Stimulated activated naive CD8-positive, alpha-beta T cell treated with anti-CD3 and anti-CD28 coated beads, Interleukin-15, amount 100 ng/mL, for 72 hours (primary cell): ENCODE measurements at regions not wholly inside any gene's neighbourhood (a gene's known extent, or its start where the extent isn't known, plus 50 kb on each side); places are given as distances from the start of the nearest gene placed in this dataset.
A peak's percentile ranks its signal among the peaks of the same experiment; 100 is the strongest.

Source experiments
- ATAC-seq: fragments of 150-1000 bp; cut with Tn5 transposase; 2 replicates; pipeline ENCODE4 v1.10.0; 2021; ENCODE audit warnings: mild to moderate bottlenecking, moderate library complexity
- DNase-seq, 2 donors: peaks; one replicate each; pipeline ENCODE4 v3.0.0; 2021 to 2022
- H3K27ac Mint-ChIP-seq, 2 donors: one replicate each; pipeline ENCODE4 v1.8.0; 2022; ENCODE audit warnings: mild to moderate bottlenecking in 2 of 2, mixed read lengths in 2 of 2, moderate library complexity in 2 of 2
- H3K27me3 Mint-ChIP-seq: one replicate; pipeline ENCODE4 v1.8.0; 2022; ENCODE audit warnings: mixed read lengths
- H3K4me1 Mint-ChIP-seq: one replicate; pipeline ENCODE4 v1.8.0; 2022; ENCODE audit warnings: mild to moderate bottlenecking, mixed read lengths
- H3K4me3 Mint-ChIP-seq, 2 donors: one replicate each; pipeline ENCODE4 v1.8.0; 2022; ENCODE audit warnings: mild to moderate bottlenecking in 2 of 2, mixed read lengths in 2 of 2, moderate library complexity in 1 of 2
- H3K9me3 Mint-ChIP-seq, 2 donors: one replicate each; pipeline ENCODE4 v1.8.0; 2022; ENCODE audit warnings: mixed read lengths in 2 of 2

DNA sequence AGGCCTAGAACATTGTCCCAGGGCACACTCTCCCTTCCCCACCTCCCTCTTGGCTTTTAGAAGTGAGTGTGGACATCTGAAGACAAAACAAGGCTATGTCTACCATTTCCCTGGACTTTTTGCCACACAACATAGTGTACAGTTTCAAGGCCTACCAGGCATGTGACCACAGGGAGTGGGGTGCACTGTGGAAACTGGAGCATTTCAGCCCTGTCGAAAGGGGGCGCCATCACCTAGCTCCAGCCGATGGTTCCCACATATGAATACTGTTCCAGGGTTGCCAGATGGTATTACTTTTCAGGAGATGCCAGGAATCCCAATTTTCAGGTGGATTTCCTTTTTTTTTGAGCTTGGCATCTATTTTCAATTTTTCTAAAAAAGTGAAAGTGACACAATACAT lies 140.7 kb downstream of the KATNIP start:
- Mint-ChIP-seq H3K9me3 (no peaks in the 10 kb centered on the region), H3K4me1 (no peaks in the 10 kb centered on the region), H3K27me3 (no peaks in the 10 kb centered on the region), H3K4me3 (no peak overlapping the region), H3K27ac (no peak overlapping the region)
- ATAC-seq (no peak), DNase-seq (peak; percentile 2 to 18)

DNA sequence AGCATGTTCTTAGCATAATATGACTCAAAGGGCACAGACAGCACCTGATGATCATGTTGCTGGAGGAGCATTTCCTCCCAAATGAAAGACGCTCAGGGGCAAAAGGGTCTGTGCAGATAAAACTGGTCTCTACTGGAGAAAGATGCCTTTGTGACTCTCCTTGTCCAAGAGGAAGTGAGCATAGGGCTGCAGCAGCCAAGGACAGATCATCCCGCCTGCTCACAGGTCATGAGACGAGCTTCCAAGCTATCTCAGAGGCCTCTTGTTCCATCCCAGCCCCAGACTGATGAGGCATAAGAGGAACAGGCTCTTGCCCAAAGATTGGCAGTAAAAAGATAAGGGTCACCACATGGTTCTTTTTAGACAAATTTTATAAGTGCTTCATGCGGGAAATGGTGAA lies 141.8 kb downstream of the KATNIP start:
- H3K9me3 Mint-ChIP-seq = no peaks in the 10 kb centered on the region
- ATAC-seq (no peak), DNase-seq (no peak)
- H3K4me1 Mint-ChIP-seq = no peaks in the 10 kb centered on the region
- no peak overlapping the region for H3K27ac Mint-ChIP-seq
- no peaks in the 10 kb centered on the region for H3K27me3 Mint-ChIP-seq
- no peak overlapping the region for H3K4me3 Mint-ChIP-seq

DNA sequence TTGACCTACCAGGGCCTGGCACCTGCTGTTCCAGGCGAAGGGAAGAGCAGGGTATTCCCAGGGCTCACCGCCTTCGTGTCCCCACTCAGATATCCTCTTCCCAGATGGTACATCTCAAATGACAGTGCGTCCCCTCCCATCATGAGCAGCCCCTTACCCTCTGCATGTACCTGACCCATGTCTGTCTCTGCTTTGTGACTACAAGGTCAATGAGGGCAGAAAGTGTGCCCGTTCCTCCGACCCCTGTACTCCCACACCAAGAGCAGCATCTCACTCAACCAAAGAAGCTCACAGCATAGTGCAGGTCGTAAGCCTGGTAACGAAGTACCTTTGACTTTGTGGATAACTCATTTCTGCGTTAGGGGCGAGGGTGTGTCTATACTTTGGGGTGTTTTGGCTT lies 142.6 kb downstream of the KATNIP start:
- H3K4me3 Mint-ChIP-seq = no peak overlapping the region
- H3K9me3 Mint-ChIP-seq = no peaks in the 10 kb centered on the region
- no peaks in the 10 kb centered on the region for H3K4me1 Mint-ChIP-seq
- DNase-seq (no peak), ATAC-seq (no peak)
- H3K27me3 Mint-ChIP-seq = no peaks in the 10 kb centered on the region
- H3K27ac Mint-ChIP-seq = no peak overlapping the region

DNA sequence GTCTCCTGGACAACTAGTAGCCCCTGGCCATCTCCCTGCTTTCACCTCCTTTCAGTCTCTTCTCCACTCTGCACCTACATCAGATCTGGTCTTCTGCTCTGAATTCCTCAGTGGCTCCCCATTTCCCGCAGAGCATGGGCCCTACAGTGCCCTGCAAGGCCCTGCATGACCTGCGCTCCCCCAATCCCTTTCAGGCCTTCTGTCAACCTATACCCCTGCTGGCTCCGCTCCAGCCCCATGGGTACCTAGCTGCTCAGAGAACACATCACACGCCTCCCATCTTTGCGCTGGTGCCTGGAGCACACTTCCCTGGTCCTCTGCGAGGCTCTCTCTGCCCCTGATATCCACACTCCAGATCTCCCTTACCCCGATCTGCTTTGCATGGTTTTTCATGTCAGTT lies 145.2 kb downstream of the KATNIP start:
- H3K27me3 Mint-ChIP-seq = no peaks in the 10 kb centered on the region
- no peak overlapping the region for H3K4me3 Mint-ChIP-seq
- DNase-seq (no peak), ATAC-seq (no peak)
- no peak overlapping the region for H3K27ac Mint-ChIP-seq
- H3K9me3 Mint-ChIP-seq = no peaks in the 10 kb centered on the region
- no peaks in the 10 kb centered on the region for H3K4me1 Mint-ChIP-seq

DNA sequence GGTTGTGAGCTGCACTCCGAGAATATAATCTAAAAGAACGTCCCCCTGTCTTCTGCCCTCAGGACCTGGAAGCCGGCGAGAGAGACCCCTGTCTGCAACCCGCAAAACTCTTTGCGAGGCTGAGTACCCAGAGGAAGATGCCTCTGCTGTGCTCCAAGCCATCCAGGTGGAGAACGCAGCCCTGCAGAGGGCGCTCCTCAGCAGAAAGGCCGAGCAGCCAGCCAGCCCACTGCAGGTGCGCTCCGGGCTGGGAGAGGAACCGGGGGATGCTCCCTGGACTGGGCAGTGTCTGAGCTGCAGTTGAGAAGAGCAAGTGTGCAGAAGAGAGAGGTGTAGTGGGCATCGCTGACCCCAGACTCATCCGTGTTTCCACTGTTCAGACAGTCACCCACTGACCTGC lies 148.3 kb downstream of the KATNIP start:
- H3K27me3 Mint-ChIP-seq = no peaks in the 10 kb centered on the region
- H3K4me3 Mint-ChIP-seq = no peak overlapping the region
- DNase-seq = no peak
- ATAC-seq = no peak
- H3K4me1 Mint-ChIP-seq = no peaks in the 10 kb centered on the region
- peak overlapping the region in 1 of 2 donors; percentile 9 for H3K27ac Mint-ChIP-seq
- H3K9me3 Mint-ChIP-seq = no peaks in the 10 kb centered on the region

DNA sequence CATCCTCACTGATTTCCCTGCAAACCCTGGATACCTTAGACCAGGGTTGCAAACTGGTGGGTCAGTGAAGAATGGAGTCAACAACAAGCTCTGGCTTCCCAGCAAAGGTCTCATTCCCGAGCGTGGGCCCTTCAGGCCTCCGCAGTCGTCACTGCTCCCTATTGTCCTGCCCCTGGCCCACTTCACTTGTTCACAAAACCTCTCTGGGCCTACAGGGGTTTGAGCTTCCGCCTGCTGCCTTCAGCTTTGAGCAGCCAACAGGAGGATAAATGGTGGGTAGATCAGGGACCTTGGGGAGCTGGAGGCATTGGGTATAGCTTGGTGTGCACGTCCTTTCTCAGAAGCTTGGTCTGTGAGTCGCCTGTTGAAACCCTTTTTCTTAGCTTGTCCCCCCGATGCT lies 148.8 kb downstream of the KATNIP start:
- Mint-ChIP-seq H3K4me1 (no peaks in the 10 kb centered on the region), H3K27me3 (no peaks in the 10 kb centered on the region), H3K4me3 (no peak overlapping the region), H3K27ac (no peak overlapping the region), H3K9me3 (no peaks in the 10 kb centered on the region)
- no peak for DNase-seq
- ATAC-seq = no peak

DNA sequence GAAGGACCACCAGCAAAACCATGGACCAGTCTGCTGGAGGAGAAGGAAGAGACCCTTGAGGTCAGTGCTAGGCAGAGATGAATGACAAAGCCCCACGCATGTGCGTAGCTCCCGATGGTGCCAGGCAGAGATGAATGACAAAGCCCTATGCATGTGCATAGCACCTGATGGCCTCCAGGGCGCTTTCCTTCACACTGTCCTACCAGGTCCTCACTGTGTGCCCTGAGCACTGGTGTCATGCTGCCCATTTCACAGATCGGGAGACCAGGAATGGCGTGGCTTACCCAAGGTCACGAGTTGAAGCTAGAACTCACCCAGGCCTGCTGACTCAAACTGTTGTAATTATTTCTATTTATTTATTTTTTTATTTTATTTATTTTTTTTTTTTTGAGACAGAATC lies 149.6 kb downstream of the KATNIP start:
- no peaks in the 10 kb centered on the region for H3K4me1 Mint-ChIP-seq

DNA sequence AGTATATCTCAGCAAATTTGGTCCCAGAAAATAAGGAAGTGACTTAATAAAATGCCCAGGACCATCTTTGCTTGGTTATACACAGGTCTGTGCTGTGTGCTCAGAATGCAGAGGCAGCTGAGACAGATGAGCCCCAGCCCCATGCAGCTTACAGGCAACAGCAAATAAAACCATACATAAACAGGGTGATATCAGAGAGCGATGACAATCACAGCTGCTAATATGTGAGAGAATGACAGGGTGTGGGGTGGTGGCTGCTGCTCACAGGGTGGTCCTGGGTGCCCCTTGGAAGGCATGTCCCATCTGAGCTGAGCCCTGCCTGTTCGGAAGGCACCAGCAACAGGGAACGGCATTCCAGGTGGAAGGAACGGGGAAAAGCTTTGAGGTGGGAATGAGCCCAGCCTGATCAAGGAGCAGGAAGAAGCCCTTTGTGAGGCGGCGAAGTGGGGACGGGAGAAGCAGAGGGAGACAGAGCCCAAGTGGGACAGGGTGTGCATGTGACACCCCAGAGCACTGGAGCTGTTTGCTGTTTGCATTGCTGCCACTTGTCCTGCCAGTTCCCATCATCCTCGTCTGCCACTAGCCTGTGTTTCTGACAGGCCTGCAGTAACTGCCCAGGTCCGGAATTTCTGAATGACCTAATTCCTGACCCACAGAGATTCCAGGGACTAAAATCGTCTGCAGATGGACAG lies 150.5 kb downstream of the KATNIP start:
- H3K4me1 Mint-ChIP-seq = no peaks in the 10 kb centered on the region
- H3K4me3 Mint-ChIP-seq = no peak overlapping the region
- no peak for ATAC-seq

More for the DNA sequence above, 149.6 kb downstream of the KATNIP start:
- H3K27ac Mint-ChIP-seq = no peak overlapping the region
- no peaks in the 10 kb centered on the region for H3K27me3 Mint-ChIP-seq
- no peaks in the 10 kb centered on the region for H3K9me3 Mint-ChIP-seq
- no peak overlapping the region for H3K4me3 Mint-ChIP-seq
- ATAC-seq = no peak
- no peak for DNase-seq

DNA sequence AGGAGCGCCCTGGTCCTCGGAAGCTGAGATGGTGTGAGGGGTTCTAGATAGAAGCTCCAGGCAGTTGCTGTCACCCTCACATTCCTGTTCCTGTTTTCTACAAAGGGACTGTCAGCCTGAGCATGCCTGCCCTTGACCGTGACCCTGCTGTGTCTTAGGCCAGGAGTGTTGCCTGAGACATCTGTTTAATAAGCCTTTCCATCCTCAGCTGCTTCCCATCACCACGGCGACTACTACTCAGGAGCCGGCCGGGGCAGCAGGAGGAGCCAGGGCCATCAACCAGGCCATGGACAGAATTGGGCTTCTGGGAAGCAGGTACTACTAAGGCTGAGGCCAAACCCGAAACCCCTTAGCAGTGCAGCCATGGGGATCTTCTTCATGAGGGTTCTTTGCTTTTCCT lies 151.4 kb downstream of the KATNIP start:
- DNase-seq (no peak), ATAC-seq (no peak)
- H3K4me1 Mint-ChIP-seq = no peaks in the 10 kb centered on the region
- no peak overlapping the region for H3K27ac Mint-ChIP-seq
- no peak overlapping the region for H3K4me3 Mint-ChIP-seq
- H3K9me3 Mint-ChIP-seq = no peaks in the 10 kb centered on the region
- H3K27me3 Mint-ChIP-seq = no peaks in the 10 kb centered on the region

More for the DNA sequence above, 150.5 kb downstream of the KATNIP start:
- Mint-ChIP-seq H3K27ac (peak overlapping the region; percentile 53 to 55), H3K27me3 (no peaks in the 10 kb centered on the region), H3K9me3 (no peaks in the 10 kb centered on the region)
- DNase-seq = no peak

DNA sequence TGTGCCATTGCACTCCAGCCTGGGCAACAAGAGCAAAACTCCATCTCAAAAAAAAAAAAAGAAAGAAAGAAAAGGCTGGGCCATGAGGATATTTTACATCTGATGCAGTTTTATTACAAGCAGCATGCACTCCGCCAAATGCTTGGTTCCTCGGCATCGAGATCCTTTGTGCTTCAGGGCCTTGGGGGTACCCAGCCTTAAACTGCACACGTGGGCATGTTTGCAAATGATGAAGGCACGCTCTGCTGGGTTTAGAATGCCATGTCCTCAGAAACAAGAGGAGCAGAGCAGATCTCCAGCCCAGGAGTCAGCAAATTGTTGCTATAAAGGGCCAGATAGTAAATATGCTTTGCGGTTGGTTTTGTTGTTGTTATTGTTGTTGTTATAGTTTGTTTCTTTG lies 153.2 kb downstream of the KATNIP start:
- H3K4me1 Mint-ChIP-seq = no peaks in the 10 kb centered on the region

DNA sequence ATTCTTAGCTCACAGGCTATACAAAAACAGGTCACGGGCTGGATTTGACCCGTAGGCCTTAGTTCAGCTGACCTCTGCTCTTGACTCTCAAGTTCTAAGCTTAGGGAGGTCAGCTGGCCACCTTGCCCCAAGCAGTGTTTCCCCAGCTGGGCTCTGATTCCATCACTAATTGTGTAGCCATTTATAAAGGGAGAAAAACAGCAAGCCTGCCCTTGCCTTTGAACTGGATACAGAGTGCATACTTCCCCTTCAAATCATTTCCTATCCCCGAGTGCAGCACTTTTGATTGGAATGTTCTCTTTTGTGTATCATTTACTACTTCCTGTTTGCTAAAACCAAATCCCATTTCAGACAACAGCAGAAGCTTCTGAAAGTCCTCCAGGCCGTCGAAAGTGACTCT lies 153.6 kb downstream of the KATNIP start:
- no peak overlapping the region for H3K27ac Mint-ChIP-seq
- no peak for DNase-seq
- H3K4me1 Mint-ChIP-seq = no peaks in the 10 kb centered on the region
- no peaks in the 10 kb centered on the region for H3K27me3 Mint-ChIP-seq
- no peak overlapping the region for H3K4me3 Mint-ChIP-seq
- no peaks in the 10 kb centered on the region for H3K9me3 Mint-ChIP-seq
- ATAC-seq = no peak

More for the DNA sequence above, 153.2 kb downstream of the KATNIP start:
- Mint-ChIP-seq H3K4me3 (no peak overlapping the region), H3K27me3 (no peaks in the 10 kb centered on the region), H3K27ac (no peak overlapping the region), H3K9me3 (no peaks in the 10 kb centered on the region)
- no peak for DNase-seq
- ATAC-seq = no peak

DNA sequence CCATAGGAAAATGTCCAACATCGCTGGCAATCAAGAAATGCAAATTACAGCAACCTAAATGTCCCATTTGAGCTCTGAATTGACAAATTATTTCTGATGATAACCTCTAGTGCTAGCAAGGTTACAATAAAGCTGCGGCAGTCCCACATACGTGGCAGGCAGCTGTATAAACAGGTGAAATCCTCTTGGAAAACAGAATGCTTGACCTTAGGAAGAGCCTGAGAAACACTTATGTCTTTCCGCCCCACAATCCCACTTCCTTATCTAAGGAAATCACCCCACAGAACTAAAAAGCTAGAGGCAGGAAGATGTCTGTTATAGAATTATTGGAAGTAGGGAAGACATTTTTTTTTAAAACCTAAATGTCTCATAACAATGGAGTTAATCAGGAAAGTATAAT lies 154.3 kb downstream of the KATNIP start:
- Mint-ChIP-seq H3K27me3 (no peaks in the 10 kb centered on the region), H3K9me3 (no peaks in the 10 kb centered on the region), H3K4me1 (no peaks in the 10 kb centered on the region), H3K27ac (peak overlapping the region in 1 of 2 donors; percentile 71), H3K4me3 (no peak overlapping the region)
- DNase-seq (no peak), ATAC-seq (no peak)

DNA sequence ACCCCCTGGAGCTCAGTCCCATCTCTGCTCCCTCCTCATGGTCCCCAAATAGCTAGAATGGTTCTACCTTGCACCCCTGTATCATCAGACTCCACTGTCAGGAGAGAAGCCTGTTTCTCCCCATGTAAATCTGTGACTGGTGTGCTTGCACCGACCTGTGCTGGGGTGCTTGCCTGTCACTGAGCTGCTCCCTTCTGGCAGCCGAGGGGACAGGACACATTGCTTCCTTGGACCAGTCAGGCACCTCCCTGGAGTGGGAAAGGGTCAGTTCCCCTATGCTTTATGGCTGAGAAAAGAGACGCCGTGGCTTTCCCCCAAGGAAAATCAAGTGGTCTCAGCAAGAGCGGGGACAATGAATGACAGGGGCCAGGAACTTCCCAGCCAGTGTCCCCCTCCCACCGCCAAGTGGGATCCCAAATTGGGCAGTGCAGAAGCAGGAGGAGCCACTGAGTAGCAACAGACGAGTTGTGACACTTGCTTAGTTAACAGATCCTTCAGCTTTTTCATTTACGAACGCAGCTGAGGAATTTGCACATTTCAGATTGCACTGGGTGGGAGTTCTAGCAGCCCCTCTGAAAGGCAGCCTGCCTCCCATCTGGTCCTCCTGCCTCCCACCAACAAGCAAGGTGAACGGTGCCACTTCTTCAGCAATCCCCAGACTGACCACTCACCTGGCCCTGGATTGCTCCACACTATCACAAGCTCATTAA lies 156.4 kb downstream of the KATNIP start:
- no peak for ATAC-seq
- peak overlapping the region in 1 of 2 donors; percentile 54 for H3K27ac Mint-ChIP-seq

DNA sequence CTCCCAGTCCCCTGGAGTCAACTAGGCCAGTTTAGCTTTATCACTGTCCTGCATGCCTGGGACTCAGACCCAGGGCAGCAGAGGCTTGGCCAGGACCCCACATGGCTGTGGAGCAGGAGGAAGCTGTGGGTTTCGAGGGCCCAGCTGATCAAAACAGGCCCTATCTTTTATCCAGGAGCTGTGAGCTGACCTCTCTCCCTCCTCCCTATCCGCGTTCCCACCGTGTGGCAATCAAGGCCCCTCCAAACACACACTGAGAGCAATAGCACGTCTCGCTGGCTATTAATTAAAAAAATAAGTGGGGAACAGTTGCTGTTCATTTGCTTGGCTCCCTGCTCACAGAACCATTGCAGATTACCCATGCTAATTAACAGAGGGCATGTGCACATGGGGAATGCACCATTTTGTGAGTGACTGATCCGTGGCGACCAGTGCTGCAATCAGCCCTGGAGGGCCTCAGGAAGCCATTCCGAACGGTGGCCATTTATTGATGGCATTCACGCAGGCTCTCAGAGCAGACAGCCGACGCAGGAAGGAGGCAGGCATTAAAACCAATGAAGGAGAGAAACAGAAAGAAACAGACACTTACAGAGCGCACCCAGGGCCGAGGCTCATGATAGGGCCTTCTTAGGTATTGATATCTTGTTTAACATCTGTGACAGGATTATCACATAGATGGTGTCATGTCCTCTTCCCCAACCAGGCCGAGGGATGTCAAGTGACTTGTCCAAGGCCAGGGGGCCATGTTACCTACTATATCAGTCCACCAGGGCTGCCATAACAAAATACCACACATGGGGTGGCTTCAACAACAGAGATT lies 157.1 kb downstream of the KATNIP start:
- no peak for DNase-seq
- Mint-ChIP-seq H3K27me3 (no peaks in the 10 kb centered on the region), H3K4me3 (no peak overlapping the region), H3K9me3 (no peaks in the 10 kb centered on the region), H3K27ac (peak overlapping the region; percentile 28), H3K4me1 (no peaks in the 10 kb centered on the region)
- ATAC-seq = no peak

More for the DNA sequence above, 156.4 kb downstream of the KATNIP start:
- no peaks in the 10 kb centered on the region for H3K9me3 Mint-ChIP-seq
- no peak overlapping the region for H3K4me3 Mint-ChIP-seq
- no peaks in the 10 kb centered on the region for H3K27me3 Mint-ChIP-seq
- no peak for DNase-seq
- H3K4me1 Mint-ChIP-seq = no peaks in the 10 kb centered on the region

DNA sequence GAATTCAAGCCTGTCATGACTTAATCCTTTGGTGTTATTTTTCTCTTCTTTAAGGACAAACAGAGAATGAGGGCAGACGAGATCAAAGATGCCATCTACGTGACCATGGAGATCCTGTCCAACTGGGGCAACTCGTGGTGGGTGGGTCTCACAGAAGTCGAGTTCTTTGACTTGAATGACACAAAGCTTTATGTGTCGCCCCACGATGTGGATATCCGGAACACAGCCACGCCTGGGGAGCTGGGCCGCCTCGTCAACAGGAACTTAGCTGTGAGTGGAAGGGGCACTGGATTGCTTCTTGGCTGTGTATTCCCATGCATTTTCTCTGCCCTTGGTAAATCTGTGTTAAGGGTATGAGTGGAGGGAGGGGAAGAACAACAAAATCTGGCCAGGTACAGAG lies 158.7 kb downstream of the KATNIP start:
- Mint-ChIP-seq H3K9me3 (no peaks in the 10 kb centered on the region), H3K27me3 (no peaks in the 10 kb centered on the region), H3K4me3 (no peak overlapping the region), H3K4me1 (no peaks in the 10 kb centered on the region), H3K27ac (no peak overlapping the region)
- no peak for DNase-seq
- no peak for ATAC-seq

DNA sequence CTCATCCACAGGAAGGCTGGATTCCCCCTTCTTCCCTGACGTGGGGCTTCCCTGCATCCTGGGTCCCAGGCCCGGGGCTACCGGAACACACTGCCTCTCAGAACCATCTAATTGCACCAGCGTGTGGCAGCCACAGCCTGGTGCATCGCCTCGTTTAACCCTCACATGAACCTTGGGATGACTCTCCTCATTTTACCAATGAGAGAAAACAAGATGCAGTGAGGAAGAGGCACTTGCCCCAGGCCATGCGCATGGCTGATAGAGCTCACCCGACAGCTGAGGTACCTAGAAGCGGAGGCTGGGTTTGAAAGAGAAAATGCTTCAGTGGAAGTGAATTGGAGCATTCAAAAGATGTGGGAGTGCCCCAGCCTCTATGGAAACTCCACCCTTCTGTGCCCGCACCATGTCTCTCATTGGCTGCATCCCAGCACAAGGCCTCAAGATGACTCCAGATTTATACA lies 162.3 kb downstream of the KATNIP start:
- ATAC-seq (no peak), DNase-seq (no peak)
- Mint-ChIP-seq H3K27ac (no peak overlapping the region), H3K4me1 (no peaks in the 10 kb centered on the region), H3K27me3 (no peaks in the 10 kb centered on the region), H3K9me3 (no peaks in the 10 kb centered on the region), H3K4me3 (no peak overlapping the region)
